GM19239 (cell line): ENCODE measurements at regions not wholly inside any gene's neighbourhood (a gene's known extent, or its start where the extent isn't known, plus 50 kb on each side); places are given as distances from the start of the nearest gene placed in this dataset.

ENCODE experiments used
- DNase-seq: peaks from one replicate; pipeline ENCODE4 v3.0.0; 2011; ENCODE audit warnings: low spot score; ENCODE audit not compliant: insufficient read length
- FAIRE-seq: peaks from 2 replicates; lab custom pipeline; 2011; peaks lifted over from hg19 to GRCh38; lab: Jason Lieb, UNC

DNA sequence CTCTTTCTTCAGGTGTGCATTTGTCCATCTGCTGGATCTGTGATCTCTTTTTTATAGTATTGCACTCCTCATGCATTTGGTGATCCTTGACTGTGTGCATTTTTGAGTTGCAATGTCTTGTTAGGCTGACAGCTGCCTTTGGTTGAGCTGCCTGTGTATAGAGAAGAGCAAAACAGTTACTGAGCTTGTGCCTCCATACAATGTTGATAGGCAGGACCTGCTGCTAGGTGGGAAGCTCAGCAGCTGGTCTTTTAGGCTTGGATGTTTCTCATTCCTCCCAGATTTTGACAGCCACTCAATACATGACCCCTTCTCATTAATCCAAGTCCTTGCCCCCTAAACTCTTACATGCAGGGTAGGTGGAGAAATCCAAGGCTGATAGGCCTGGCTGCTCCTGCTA lies 74.8 kb upstream of the PIAS1 start:
- DNase-seq (no peak), FAIRE-seq (no peak)

DNA sequence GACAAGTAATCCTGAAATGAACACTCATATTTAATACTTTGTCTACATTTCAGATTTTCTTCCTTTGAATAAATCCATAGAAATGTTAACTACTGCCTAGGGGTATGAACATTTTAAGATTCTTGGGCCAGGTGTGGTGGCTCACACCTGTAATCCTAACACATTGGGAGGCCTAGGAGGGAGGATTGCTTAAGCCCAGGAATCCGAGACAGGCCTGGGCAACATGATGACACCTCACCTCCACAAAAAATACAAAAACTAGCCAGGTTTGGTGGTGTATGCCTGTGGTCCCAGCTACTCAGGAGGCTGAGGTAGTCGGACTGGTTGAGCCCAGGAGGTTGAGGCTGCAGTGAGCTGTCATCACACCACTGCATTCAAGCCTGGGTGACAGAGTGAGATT lies 73.9 kb upstream of the PIAS1 start:
- DNase-seq (no peak), FAIRE-seq (no peak)

DNA sequence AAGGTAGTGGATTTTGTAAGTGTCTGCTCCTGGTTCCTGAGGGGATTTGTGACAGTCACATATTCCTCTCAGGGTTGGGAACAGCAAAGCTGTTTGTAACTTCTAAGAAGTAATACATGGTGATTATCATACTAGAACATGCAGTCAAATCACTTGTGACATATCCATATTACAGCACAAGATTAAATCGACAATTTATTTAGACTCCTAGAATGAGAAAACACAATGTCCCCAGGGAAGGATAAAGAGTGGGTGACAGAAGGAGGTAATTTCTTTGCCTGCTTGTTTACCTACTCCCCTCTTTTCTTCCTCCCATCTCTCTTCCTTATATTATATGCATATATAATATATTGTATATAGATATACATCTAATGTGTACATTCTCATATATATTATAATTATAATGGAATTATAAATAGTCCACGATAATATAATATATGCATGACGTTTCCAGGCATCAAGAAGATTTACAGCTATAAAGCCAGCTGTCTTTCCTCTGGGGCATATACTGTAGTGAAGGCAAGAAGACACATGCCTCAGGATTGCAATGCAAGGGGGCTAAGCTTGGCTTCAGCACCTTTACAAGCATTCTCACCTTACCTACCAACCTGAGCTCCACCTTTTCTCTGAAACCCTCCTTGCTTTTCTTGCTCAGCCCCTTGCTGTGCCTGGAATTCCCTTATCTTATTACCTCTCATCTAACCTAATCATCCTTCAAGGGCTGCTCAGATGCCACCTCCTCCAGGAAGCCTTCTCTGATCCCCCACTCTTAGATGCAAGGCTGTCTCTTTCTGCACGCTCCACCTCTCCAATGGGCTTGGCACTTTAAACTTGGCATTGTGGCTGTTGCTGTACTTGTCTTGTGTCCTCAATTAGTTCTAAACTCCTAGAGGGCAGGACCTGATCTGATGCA lies 73.1 kb upstream of the PIAS1 start:
- FAIRE-seq (no peak), DNase-seq (no peak)

DNA sequence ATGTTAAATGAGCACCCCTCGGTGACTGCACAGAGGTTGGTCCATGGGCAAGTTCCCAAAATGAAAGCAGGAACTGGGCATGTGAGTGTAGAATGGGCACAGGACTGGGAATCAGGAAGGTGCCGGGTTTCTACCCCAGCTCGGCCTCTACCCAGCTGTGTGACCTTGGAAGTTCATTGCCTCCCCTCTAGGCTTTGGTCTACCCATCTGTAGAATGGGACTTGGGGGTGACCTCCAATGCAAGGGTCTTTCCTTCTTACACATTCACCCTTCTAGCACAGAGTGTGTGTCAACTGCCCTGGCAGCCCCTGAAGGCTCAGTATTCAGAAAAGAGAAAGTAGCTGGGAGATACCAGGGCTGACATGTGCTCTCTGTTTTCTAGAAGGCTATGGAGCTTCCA lies 72.3 kb upstream of the PIAS1 start:
- FAIRE-seq (no peak), DNase-seq (no peak)

DNA sequence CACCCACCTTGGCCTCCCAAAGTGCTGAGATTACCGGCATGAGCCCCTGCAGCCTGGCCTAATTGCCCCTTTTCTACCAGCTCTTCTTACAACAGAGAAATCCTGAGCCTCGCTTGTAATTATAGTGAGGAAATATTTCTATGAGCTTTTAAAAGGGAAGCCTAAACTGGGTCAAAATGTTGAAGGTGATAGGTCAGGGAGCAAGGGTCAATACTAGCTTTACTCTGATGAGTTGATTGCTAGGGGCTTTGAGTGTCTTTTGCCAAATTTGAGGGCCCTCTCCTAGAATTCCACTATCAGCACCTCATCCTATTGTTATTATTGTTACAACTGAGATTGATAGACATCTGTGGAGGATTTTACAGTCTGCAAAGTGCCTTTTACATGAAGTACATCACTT lies 62.4 kb upstream of the PIAS1 start:
- FAIRE-seq, result no peak
- no peak for DNase-seq

DNA sequence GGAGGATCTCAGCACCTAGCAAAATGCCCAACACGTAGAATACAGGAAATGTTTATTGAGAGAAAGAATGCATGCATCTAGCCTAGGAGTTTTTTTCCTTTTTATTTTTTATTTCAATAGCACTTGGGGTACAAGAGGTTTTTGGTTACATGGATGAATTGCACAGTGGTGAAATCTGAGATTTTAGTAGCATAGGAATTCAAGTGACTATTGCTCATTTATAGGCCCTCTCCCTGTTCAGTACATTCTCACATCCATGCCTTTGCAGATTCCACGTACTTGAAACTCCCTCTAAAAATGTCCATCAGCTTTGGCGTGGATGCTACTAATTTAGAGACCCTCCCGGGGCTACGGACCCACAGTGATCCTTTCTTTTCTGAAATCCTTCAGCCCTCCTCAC lies 61.7 kb upstream of the PIAS1 start:
- DNase-seq, result no peak
- FAIRE-seq, result no peak

DNA sequence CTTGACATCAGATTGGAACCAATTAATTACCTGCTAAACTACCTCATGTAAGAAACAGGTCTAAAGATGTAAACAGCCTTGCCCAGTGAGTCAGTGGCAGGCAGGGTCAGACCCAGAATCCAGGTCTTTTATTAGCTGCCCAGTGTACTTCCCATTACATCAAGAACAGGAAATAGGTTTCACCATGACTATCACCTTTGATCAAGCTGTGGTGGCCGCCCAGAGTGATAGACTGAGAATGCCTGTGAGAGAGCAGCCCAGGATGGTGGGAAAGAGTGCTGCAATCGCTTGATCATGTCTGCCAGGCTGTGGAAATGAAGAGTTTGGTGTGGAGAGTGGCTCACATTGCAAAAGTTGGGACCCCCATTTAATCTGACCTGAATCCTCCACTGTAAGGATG lies 61.3 kb upstream of the PIAS1 start:
- DNase-seq, result no peak
- no peak for FAIRE-seq

DNA sequence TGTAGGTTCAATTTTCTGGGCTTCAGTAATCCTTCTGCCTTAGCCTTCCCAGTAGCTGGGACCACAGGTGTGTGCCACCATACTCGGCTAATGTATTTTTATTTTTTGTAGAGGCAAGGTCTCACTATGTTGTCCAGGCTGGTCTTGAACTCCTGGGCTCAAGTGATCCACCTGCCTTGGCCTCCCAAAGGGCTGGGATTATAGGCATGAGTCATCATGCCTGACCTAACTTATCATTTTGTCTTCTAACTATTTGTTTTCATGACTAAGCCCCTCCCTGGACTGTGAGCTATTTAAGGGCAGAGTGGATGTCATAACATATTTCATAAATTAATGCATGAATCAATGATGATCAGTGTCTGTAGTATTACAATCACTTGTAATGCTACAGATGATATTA lies 56.1 kb upstream of the PIAS1 start:
- no peak for FAIRE-seq
- DNase-seq, result no peak

DNA sequence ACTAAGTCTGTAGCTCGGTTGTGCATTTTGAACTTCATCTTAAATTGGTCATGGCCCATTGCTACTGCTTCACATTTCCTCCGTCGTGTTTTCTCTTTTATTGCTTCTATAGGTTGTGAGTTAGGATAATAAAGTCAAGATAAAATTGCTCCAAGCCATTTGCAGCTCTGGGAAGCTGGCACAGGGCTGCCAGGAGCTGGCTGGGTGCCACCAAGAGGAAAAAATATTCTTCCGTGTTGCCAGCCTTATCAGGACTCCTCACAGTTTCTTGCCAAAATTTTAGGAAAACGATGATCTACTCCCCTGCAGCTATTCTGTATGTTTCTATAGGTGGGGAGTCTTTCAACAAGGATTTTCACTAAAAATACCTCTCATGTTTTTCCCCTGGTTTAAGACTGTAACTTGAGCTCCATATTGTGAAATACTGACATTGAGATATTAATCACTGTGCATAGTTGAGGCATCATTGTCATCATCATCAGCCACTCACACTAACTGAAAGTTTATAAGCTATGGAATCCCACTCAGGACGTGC lies 55.4 kb upstream of the PIAS1 start:
- no peak for DNase-seq
- no peak for FAIRE-seq

DNA sequence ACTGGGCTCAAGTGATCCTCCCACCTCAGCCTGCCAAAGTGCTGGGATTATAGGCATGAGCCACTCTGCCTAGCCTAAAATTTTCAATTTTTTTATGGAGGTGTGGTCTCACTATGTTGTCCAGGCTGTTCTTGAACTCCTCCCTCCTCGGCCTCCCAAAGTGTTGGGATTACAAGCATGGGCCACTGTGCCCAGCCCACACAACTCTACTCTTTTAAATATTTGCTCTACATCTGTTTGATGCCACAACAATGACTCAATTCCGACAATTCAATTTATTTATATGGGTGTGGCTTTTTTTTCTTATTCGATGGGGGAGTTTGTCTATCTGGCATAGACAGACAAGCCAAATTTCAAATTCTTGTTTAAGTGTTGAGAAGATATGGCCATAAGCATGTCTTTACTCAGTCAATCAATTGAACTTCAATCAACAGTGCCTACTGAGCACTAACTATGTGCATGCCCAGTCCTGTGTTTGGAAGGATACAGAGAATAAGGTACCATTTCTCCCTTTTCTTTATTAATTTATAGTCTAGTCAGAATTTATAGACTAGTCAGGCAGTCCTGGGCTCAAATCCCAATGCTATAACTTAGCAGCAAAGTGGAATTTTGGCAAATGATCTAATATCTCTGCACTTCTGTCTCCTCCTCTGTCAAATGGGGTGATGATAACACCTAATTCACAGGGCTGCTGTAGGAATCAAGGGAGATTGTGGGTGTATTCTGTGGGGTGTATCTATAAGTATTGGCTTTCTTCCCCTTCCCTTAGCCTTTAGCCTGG lies 54.6 kb upstream of the PIAS1 start:
- DNase-seq, result no peak
- no peak for FAIRE-seq

DNA sequence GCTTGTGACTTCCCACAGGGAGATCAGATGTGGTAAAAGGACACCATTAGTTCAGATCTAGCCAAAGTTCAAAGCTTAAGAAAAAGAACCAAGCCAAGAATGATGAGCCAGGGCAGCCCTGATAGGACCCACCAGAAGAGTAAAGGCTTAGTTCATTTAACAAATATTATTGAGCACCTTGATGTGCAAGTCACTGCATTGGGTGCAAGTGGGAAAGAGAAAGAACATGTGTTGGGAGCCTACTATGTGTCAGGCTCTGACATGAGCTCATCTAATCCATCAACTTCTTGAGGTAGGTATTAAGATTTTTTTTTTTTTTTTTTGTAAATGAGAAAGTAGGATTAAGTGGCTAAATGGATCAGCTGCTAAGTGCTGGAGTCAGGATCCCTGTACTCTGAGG lies 53.4 kb upstream of the PIAS1 start:
- DNase-seq, result no peak
- FAIRE-seq, result no peak

DNA sequence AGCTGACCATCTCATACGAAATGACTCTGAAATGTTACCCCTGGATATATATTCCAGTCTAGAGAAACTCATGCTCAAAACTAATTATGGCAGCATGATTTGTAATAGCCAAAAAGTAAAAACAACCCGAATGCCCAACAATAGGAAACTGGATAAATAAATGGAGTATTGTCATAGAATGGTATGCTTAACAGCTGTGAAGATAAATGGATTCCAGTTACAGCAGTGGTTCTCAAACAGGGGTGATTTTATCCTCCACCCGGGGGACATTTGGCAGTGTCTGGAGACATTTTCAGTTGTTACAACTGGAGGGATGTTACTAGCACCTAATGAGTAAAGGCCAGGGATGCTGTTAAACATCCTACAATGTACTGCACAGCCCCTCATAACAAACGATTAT lies 52.3 kb upstream of the PIAS1 start:
- no peak for DNase-seq
- no peak for FAIRE-seq

DNA sequence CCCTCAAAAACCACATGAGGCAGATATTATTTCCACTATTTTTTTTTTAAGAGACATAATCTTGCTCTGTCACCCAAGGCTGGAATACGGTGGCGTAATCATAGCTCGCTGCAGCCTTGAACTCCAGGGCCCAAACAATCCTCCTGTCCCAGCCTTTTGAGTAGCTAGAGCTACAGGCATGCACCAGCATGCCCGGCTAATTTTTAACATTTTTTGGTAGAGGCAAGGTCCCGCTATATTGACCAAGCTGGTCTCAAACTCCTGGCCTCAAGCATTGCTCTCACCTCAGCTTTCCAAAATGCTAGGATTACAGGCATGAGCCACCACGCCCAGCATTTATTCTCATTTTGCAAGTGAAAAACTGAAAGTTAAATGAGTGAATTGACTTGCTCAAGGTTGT lies 50.8 kb upstream of the PIAS1 start:
- no peak for FAIRE-seq
- DNase-seq, result no peak
